ENCODE measurements at regions not wholly inside any gene's neighbourhood (a gene's known extent, or its start where the extent isn't known, plus 50 kb on each side); places are given as distances from the start of the nearest gene placed in this dataset.

GRCh38 chr4:32506067-32506466 lies 1785.9 kb downstream of the PCDH7 start:
- TF ChIP-seq CTCF (IDR thresholded peaks at IDR 0.05; ENCODE audit: insufficient read depth in 1 of 2, low read depth in 1 of 2, low read length in 1 of 2, severe bottlenecking in 1 of 2, unreplicated experiment in 1 of 2) = no peak
- H3K27me3 Mint-ChIP-seq (ENCODE audit: insufficient read depth, unreplicated experiment) = no peaks in the 10 kb centered on the region
- no peaks in the 10 kb centered on the region for H3K4me1 Mint-ChIP-seq (ENCODE audit: low read depth, unreplicated experiment)
- no TSS peak for BruUV-seq (replicated peaks)
- H3K27ac Mint-ChIP-seq (ENCODE audit: unreplicated experiment) = no peak overlapping the region
- no peaks in the 10 kb centered on the region for H3K9me3 Mint-ChIP-seq (ENCODE audit: unreplicated experiment)
- no peak overlapping the region for H3K4me3 Mint-ChIP-seq (ENCODE audit: unreplicated experiment)
- H3K36me3 Mint-ChIP-seq (ENCODE audit: insufficient read depth, unreplicated experiment) = no peaks in the 10 kb centered on the region
- POLR2A ChIA-PET = no interaction called here
- Histone ChIP-seq H3K4me3 (ENCODE audit: low read depth, low read length) (no peak overlapping the region), H3K9me3 (no peaks in the 10 kb centered on the region), H3K27me3 (replicated peaks; ENCODE audit: control insufficient read depth, insufficient read depth, low read length) (no peaks in the 10 kb centered on the region), H3K4me1 (no peaks in the 10 kb centered on the region), H3K36me3 (ENCODE audit: control insufficient read depth, insufficient read depth, low read length) (no peaks in the 10 kb centered on the region)
- intact Hi-C loops (cut with micrococcal nuclease; ENCODE audit: unreplicated experiment) = no loop called here
- no peak for DNase-seq
- CTCF ChIA-PET = no interaction called here

- Histone ChIP-seq H3K36me3 (ENCODE audit: control insufficient read depth, insufficient read depth, low read length) (no peaks in the 10 kb centered on the region), H3K4me3 (ENCODE audit: low read depth, low read length) (no peak overlapping the region), H3K27me3 (replicated peaks; ENCODE audit: control insufficient read depth, insufficient read depth, low read length) (no peaks in the 10 kb centered on the region), H3K9me3 (no peaks in the 10 kb centered on the region; the same call in 1 of the 2 replicates), H3K4me1 (no peaks in the 10 kb centered on the region)
- no peak for TF ChIP-seq CTCF (IDR thresholded peaks at IDR 0.05; ENCODE audit: insufficient read depth in 1 of 2, low read depth in 1 of 2, low read length in 1 of 2, severe bottlenecking in 1 of 2, unreplicated experiment in 1 of 2)
- POLR2A ChIA-PET = no interaction called here
- Mint-ChIP-seq H3K4me3 (ENCODE audit: unreplicated experiment) (no peak overlapping the region), H3K27me3 (ENCODE audit: insufficient read depth, unreplicated experiment) (no peaks in the 10 kb centered on the region), H3K4me1 (ENCODE audit: low read depth, unreplicated experiment) (no peaks in the 10 kb centered on the region), H3K36me3 (ENCODE audit: insufficient read depth, unreplicated experiment) (no peaks in the 10 kb centered on the region), H3K9me3 (ENCODE audit: unreplicated experiment) (no peaks in the 10 kb centered on the region), H3K27ac (ENCODE audit: unreplicated experiment) (no peak overlapping the region)
- CTCF ChIA-PET = no interaction called here
- intact Hi-C loops (cut with micrococcal nuclease; ENCODE audit: unreplicated experiment) = no loop called here
- BruUV-seq (replicated peaks) = no TSS peak
- no peak for DNase-seq
Measured at GRCh38 chr4:32519060-32519459, 1798.9 kb downstream of the PCDH7 start.

GRCh38 chr4:32525420-32525819 lies 1805.3 kb downstream of the PCDH7 start:
- CTCF ChIA-PET = no interaction called here
- POLR2A ChIA-PET = no interaction called here
- H3K27me3 ChIP-seq (replicated peaks; ENCODE audit: control insufficient read depth, insufficient read depth, low read length) = no peaks in the 10 kb centered on the region

More at GRCh38 chr4:32525420-32525819, 1805.3 kb downstream of the PCDH7 start:
- no peak for TF ChIP-seq CTCF (IDR thresholded peaks at IDR 0.05; ENCODE audit: insufficient read depth in 1 of 2, low read depth in 1 of 2, low read length in 1 of 2, severe bottlenecking in 1 of 2, unreplicated experiment in 1 of 2)
- Mint-ChIP-seq H3K4me3 (ENCODE audit: unreplicated experiment) (no peak overlapping the region), H3K36me3 (ENCODE audit: insufficient read depth, unreplicated experiment) (no peaks in the 10 kb centered on the region), H3K4me1 (ENCODE audit: low read depth, unreplicated experiment) (no peaks in the 10 kb centered on the region), H3K27me3 (ENCODE audit: insufficient read depth, unreplicated experiment) (no peaks in the 10 kb centered on the region), H3K27ac (ENCODE audit: unreplicated experiment) (no peak overlapping the region), H3K9me3 (ENCODE audit: unreplicated experiment) (no peaks in the 10 kb centered on the region)
- intact Hi-C loops (cut with micrococcal nuclease; ENCODE audit: unreplicated experiment) = no loop called here
- no peaks in the 10 kb centered on the region for H3K36me3 ChIP-seq (ENCODE audit: control insufficient read depth, insufficient read depth, low read length)
- no peaks in the 10 kb centered on the region for H3K9me3 ChIP-seq
- H3K4me3 ChIP-seq (ENCODE audit: low read depth, low read length) = no peak overlapping the region
- no peak for DNase-seq
- no peaks in the 10 kb centered on the region for H3K4me1 ChIP-seq
- no TSS peak for BruUV-seq (replicated peaks)

Measured in Caco-2 (cell line).